IMR-90 (cell line): ENCODE measurements at regions not wholly inside any gene's neighbourhood (a gene's known extent, or its start where the extent isn't known, plus 50 kb on each side); places are given as distances from the start of the nearest gene placed in this dataset.

ENCODE experiments used
- ATAC-seq: fragments of 200-7000 bp; cut with Tn5 transposase; 2 replicates; pipeline ENCODE4 v1.9.1; 2020; ENCODE audit warnings: low read depth, mild to moderate bottlenecking, moderate library complexity
- BruUV-seq: library from RNA; stranded (reverse); fragments of 400-500 nt; replicated peaks from 2 replicates; lab custom pipeline; 2021; lab: Mats Ljungman, UMichigan
- CTCF ChIA-PET: fragments of 300-600 bp; formaldehyde crosslinking; extraction: SDS; loops from one replicate; lab custom pipeline; 2021; ENCODE audit warnings: antibody characterized with exemption; lab: Yijun Ruan, JAX
- POLR2A ChIA-PET: fragments of 300-600 bp; sonication (Branson Sonifier 250); formaldehyde crosslinking; loops from one replicate; lab custom pipeline; 2022; ENCODE audit warnings: antibody characterized with exemption; ENCODE audit not compliant: unreplicated experiment; lab: Charles Lee
- DNase-seq: peaks from one replicate; pipeline ENCODE4 v3.0.0; 2013
- H2AFZ ChIP-seq: replicated peaks from 2 replicates; pipeline ENCODE3; 2013; ENCODE audit warnings: low read length, mild to moderate bottlenecking; ENCODE audit not compliant: poor library complexity
- H2AK5ac ChIP-seq: 2 replicates; pipeline ENCODE4 v1.6.1; 2013; ENCODE audit warnings: low read depth, low read length, inconsistent platforms
- H2AK9ac ChIP-seq: replicated peaks from 2 replicates; pipeline ENCODE3; 2013; ENCODE audit warnings: mild to moderate bottlenecking, low read depth, low read length, moderate library complexity; ENCODE audit not compliant: poor library complexity
- H2BK120ac ChIP-seq: 2 replicates; pipeline ENCODE4 v1.6.1; 2013; ENCODE audit warnings: low read depth, low read length, inconsistent platforms
- H2BK15ac ChIP-seq: 3 replicates; pipeline ENCODE4 v1.6.1; 2013; ENCODE audit warnings: low read depth, low read length, inconsistent platforms
- H2BK20ac ChIP-seq: 2 replicates; pipeline ENCODE4 v1.6.1; 2013; ENCODE audit warnings: low read depth, mild to moderate bottlenecking, inconsistent platforms, low read length, moderate library complexity
- H2BK5ac ChIP-seq: 2 replicates; pipeline ENCODE4 v1.6.1; 2013; ENCODE audit warnings: mild to moderate bottlenecking, low read depth, low read length, inconsistent platforms; ENCODE audit not compliant: poor library complexity, severe bottlenecking
- H3K14ac ChIP-seq: replicated peaks from 2 replicates; pipeline ENCODE4 v1.6.1; 2013; ENCODE audit warnings: low read depth, low read length, inconsistent platforms
- H3K18ac ChIP-seq: 2 replicates; pipeline ENCODE4 v1.6.1; 2013; ENCODE audit warnings: low read depth, low read length, control low read depth
- H3K23ac ChIP-seq: 2 replicates; pipeline ENCODE4 v1.6.1; 2013; ENCODE audit warnings: low read depth, low read length, inconsistent platforms
- H3K27ac ChIP-seq: 2 replicates; pipeline ENCODE4 v1.5.1; 2013; ENCODE audit warnings: mild to moderate bottlenecking, control low read depth, low read length; ENCODE audit not compliant: insufficient read depth
- H3K27me3 ChIP-seq: 2 replicates; pipeline ENCODE4 v1.6.1; 2013; ENCODE audit warnings: low read length; ENCODE audit not compliant: control insufficient read depth, insufficient read depth
- H3K36me3 ChIP-seq: 2 replicates; pipeline ENCODE4 v1.6.1; 2013; ENCODE audit warnings: low read length, mixed read lengths; ENCODE audit not compliant: control insufficient read depth, insufficient read depth
- H3K4ac ChIP-seq: 2 replicates; pipeline ENCODE4 v1.6.1; 2013; ENCODE audit warnings: low read depth, low read length, inconsistent platforms
- H3K4me1 ChIP-seq: 2 replicates; pipeline ENCODE4 v1.6.1; 2013; ENCODE audit warnings: low read length, mixed read lengths; ENCODE audit not compliant: control insufficient read depth, insufficient read depth
- H3K4me2 ChIP-seq: 2 replicates; pipeline ENCODE4 v1.6.1; 2013; ENCODE audit warnings: low read depth, mild to moderate bottlenecking, control low read depth, low read length, moderate library complexity
- H3K4me3 ChIP-seq: 2 replicates; pipeline ENCODE4 v1.5.1; 2013; ENCODE audit warnings: low read depth, mild to moderate bottlenecking, control low read depth, low read length, moderate library complexity; ENCODE audit not compliant: insufficient read depth
- H3K56ac ChIP-seq: 2 replicates; pipeline ENCODE4 v1.6.1; 2013; ENCODE audit warnings: low read length, inconsistent platforms; ENCODE audit not compliant: insufficient read depth; ENCODE audit errors: extremely low read depth
- H3K79me1 ChIP-seq, 2 experiments: 2 replicates each; pipeline ENCODE4 v1.6.1; 2013; ENCODE audit warnings: low read length in 2 of 2, inconsistent platforms in 1 of 2, low read depth in 1 of 2
- H3K9ac ChIP-seq: 2 replicates; pipeline ENCODE4 v1.6.1; 2013; ENCODE audit warnings: low read depth, low read length, control low read depth
- H3K9me1 ChIP-seq: 2 replicates; pipeline ENCODE4 v1.6.1; 2013; ENCODE audit warnings: low read length, inconsistent platforms; ENCODE audit not compliant: insufficient read depth
- H3K9me3 ChIP-seq: 2 replicates; pipeline ENCODE4 v1.6.1; 2013; ENCODE audit warnings: low read length; ENCODE audit not compliant: control insufficient read depth, insufficient read depth
- H4K20me1 ChIP-seq: 2 replicates; pipeline ENCODE4 v1.6.1; 2013; ENCODE audit warnings: low read length, inconsistent platforms; ENCODE audit not compliant: insufficient read depth
- H4K5ac ChIP-seq: 2 replicates; pipeline ENCODE4 v1.6.1; 2013; ENCODE audit warnings: mild to moderate bottlenecking, low read depth, low read length, control low read depth
- H4K8ac ChIP-seq, 2 experiments: 2 replicates each; pipeline ENCODE4 v1.6.1; 2013; ENCODE audit warnings: low read depth in 2 of 2, low read length in 2 of 2, control low read depth in 1 of 2, inconsistent platforms in 1 of 2
- H4K91ac ChIP-seq: 2 replicates; pipeline ENCODE4 v1.6.1; 2013; ENCODE audit warnings: low read depth, low read length, inconsistent platforms; ENCODE audit not compliant: insufficient read depth
- CEBPB ChIP-seq: IDR thresholded peaks from 2 replicates; pipeline ENCODE4 v1.6.1; 2012; ENCODE audit warnings: low read depth, low read length, improper control_type of control experiment
- CHD1 ChIP-seq: IDR thresholded peaks from 2 replicates; pipeline ENCODE4 v1.6.1; 2012; ENCODE audit warnings: low read depth, low read length, improper control_type of control experiment
- CTCF ChIP-seq: conservative IDR thresholded peaks from 2 replicates; pipeline ENCODE4 v1.5.1; 2012; ENCODE audit warnings: mild to moderate bottlenecking, low read depth, low read length, improper control_type of control experiment
- ELK1 ChIP-seq: fragments of 150-350 bp; IDR thresholded peaks from 2 replicates; pipeline ENCODE4 v1.6.1; 2016; ENCODE audit warnings: low read depth, mild to moderate bottlenecking, low read length, moderate library complexity, borderline replicate concordance
- FOS ChIP-seq: fragments of 150-350 bp; IDR thresholded peaks from 2 replicates; pipeline ENCODE4 v1.6.1; 2016; ENCODE audit warnings: low read depth, low read length
- MXI1 ChIP-seq: IDR thresholded peaks from 2 replicates; pipeline ENCODE4 v1.6.1; 2012; ENCODE audit warnings: low read depth, mild to moderate bottlenecking, low read length, moderate library complexity, borderline replicate concordance
- RAD21 ChIP-seq: IDR thresholded peaks from 2 replicates; pipeline ENCODE4 v1.6.1; 2012; ENCODE audit warnings: low read length, improper control_type of control experiment
- WGBS, 2 experiments: methylation state at CpG; one replicate each; pipeline versions ENCODE4 v1.1.5 to v1.1.7; 2013; ENCODE audit warnings: missing lambda C conversion rate in 2 of 2; ENCODE audit not compliant: insufficient read length in 1 of 2; ENCODE audit errors: extremely low coverage in 2 of 2; 5-methylcytosine and 5-hydroxymethylcytosine counted together
- dilution Hi-C: fragments of 300-500 bp; cut with HindIII; formaldehyde crosslinking; loops from one replicate; pipeline ENCODE4 v1.14.3; 2018; ENCODE audit warnings: low sequenced_read_pairs; ENCODE audit not compliant: unreplicated experiment
- in situ Hi-C: fragments of 300-500 bp; cut with MboI; formaldehyde crosslinking; loops from 3 replicates; pipeline ENCODE4 v1.14.3; 2019; ENCODE audit warnings: low sequenced_read_pairs, inconsistent platforms, mixed read lengths
- intact Hi-C: fragments of 100-400 bp; cut with micrococcal nuclease; formaldehyde crosslinking; loops from 2 replicates; pipeline ENCODE4 v1.10.0; 2022

DNA sequence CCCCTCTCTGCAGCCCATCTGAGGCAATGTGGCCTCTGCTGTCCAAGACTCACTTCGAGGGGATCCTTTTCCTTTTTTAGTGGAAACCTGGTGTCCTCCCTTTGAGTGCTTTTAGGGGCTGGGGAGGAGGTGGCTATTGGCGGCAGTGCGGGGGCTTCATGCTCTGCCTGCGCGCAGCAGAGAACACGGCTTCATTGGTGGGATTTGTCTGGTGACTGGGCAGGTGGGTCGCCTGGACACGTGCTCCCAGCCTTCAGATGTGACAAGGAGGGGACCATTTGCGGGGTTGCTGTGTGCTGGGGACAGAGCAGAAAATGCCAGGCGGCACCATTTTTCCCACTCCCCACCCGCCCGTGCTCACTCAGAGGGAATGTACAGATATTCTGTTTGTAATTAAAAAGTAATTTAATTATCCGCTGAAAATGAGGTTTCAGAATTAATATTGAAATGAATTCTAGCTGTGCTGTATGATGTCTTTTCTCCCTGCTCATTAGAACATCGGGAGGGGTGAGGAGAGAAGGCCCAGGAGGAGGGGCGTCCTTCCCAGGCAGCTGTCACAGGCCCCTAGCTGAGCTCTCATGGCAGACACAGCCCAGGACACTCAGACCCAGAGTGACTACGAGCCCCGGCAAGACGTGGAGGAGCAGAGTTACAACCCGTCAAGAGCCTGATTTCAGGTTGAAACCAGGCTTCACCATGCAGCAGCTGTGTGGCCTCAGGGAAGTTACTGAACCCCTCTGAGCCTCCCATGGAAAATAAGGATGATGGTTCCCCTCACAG lies 417.2 kb upstream of the SULF2 start:
- H3K9me3 ChIP-seq = no peaks in the 10 kb centered on the region
- H3K4me1 ChIP-seq = no peaks in the 10 kb centered on the region
- no peak overlapping the region for H2BK20ac ChIP-seq
- DNase-seq (no peak), ATAC-seq (no peak)
- H4K8ac ChIP-seq = no peak overlapping the region
- H2AK5ac ChIP-seq = no peak overlapping the region
- H3K56ac ChIP-seq = no peak overlapping the region
- H2AK9ac ChIP-seq = no peak overlapping the region
- no peak overlapping the region for H3K9ac ChIP-seq
- H3K9me1 ChIP-seq = no peaks in the 10 kb centered on the region
- H2BK15ac ChIP-seq = no peak overlapping the region
- no peak overlapping the region for H3K4me2 ChIP-seq
- no peak overlapping the region for H2BK5ac ChIP-seq
- no peak overlapping the region for H3K14ac ChIP-seq
- no TSS peak for BruUV-seq
- H4K91ac ChIP-seq = no peak overlapping the region
- no peaks in the 10 kb centered on the region for H3K36me3 ChIP-seq
- in situ Hi-C loops (no loop called here), intact Hi-C loops (no loop called here), dilution Hi-C loops (no loop called here)
- H3K23ac ChIP-seq = no peak overlapping the region
- no peaks in the 10 kb centered on the region for H3K79me1 ChIP-seq
- POLR2A ChIA-PET = no interaction called here
- TF ChIP-seq CHD1 = no peak
- no peak for TF ChIP-seq ELK1
- no peak for TF ChIP-seq CTCF
- no peak for TF ChIP-seq MXI1
- TF ChIP-seq CEBPB = no peak
- TF ChIP-seq FOS = no peak
- no peak for TF ChIP-seq RAD21
- no peak overlapping the region for H4K5ac ChIP-seq
- H3K4me3 ChIP-seq = no peak overlapping the region
- no peak overlapping the region for H3K27ac ChIP-seq
- H3K18ac ChIP-seq = no peak overlapping the region
- no peak overlapping the region for H2BK120ac ChIP-seq
- no peak overlapping the region for H3K4ac ChIP-seq
- H4K20me1 ChIP-seq = no peaks in the 10 kb centered on the region
- H2AFZ ChIP-seq = no peak overlapping the region
- no CpG with 5 or more reads among the region's 19 CpGs for WGBS, 2 experiments
- CTCF ChIA-PET = no interaction called here
- H3K27me3 ChIP-seq = peaks cover 3% of the 10 kb centered on the region; the same call in 1 of the 2 replicates
